ENCODE measurements at regions not wholly inside any gene's neighbourhood (a gene's known extent, or its start where the extent isn't known, plus 50 kb on each side); places are given as distances from the start of the nearest gene placed in this dataset.

DNA sequence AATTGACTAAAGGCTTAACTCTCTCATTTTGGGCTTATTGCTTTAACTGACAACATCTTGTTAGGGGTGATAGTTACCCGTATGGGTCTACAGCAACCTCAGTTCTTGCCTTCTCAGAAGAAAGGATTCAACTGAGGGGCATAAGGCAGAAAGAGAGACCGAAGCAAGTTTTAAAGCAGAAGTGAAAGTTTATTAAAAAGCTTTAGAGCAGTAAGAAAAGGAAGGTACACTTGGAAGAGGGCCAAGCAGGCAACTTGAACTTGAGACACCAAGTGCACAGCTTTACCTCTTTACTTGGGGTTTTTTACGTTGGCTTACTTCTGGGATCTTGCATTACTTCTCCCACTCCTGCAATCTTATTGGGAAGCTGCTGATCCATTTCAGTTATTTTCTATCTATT lies 246.9 kb upstream of the PRR20A start:
- TF ChIP-seq CTCF (IDR thresholded peaks at IDR 0.05): no peak
- no peak for TF ChIP-seq POLR2A (IDR thresholded peaks at IDR 0.05)

All from thyroid gland (tissue), 4 donors.